ENCODE measurements at regions not wholly inside any gene's neighbourhood (a gene's known extent, or its start where the extent isn't known, plus 50 kb on each side); places are given as distances from the start of the nearest gene placed in this dataset.

DNA sequence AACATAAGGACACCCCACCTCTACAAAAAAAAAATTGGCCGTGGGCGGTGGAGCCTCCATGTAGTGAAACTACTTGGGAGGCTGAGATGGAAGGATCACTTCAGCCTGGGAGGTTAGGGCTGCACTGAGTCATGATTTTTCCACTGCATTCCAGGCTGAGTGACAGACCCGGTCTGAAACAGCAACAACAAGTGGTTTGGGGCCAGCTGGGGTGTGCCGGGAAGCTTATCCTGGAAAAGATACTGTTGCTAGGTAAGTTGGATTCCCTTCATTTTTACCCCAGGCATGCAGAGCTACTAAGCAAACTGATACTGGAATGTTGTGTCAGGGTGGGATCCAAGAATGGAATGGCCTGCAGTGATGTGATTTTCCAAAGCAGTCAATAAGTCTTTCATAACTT lies 57.0 kb downstream of the XAGE2 start:
- TF ChIP-seq SP1 (CRISPR knock-in tag; conservative IDR thresholded peaks at IDR 0.05) (no peak), KAT7 (CRISPR knock-in tag; IDR thresholded peaks at IDR 0.05; ENCODE audit: borderline replicate concordance) (no peak), SOX15 (CRISPR knock-in tag; IDR thresholded peaks at IDR 0.05) (no peak)
- TF ChIP-seq, protein P1, sequence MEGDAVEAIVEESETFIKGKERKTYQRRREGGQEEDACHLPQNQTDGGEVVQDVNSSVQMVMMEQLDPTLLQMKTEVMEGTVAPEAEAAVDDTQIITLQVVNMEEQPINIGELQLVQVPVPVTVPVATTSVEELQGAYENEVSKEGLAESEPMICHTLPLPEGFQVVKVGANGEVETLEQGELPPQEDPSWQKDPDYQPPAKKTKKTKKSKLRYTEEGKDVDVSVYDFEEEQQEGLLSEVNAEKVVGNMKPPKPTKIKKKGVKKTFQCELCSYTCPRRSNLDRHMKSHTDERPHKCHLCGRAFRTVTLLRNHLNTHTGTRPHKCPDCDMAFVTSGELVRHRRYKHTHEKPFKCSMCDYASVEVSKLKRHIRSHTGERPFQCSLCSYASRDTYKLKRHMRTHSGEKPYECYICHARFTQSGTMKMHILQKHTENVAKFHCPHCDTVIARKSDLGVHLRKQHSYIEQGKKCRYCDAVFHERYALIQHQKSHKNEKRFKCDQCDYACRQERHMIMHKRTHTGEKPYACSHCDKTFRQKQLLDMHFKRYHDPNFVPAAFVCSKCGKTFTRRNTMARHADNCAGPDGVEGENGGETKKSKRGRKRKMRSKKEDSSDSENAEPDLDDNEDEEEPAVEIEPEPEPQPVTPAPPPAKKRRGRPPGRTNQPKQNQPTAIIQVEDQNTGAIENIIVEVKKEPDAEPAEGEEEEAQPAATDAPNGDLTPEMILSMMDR (IDR thresholded peaks at IDR 0.05): no peak

All from WTC11 (cell line).